ENCODE measurements at regions not wholly inside any gene's neighbourhood (a gene's known extent, or its start where the extent isn't known, plus 50 kb on each side); places are given as distances from the start of the nearest gene placed in this dataset.

DNA sequence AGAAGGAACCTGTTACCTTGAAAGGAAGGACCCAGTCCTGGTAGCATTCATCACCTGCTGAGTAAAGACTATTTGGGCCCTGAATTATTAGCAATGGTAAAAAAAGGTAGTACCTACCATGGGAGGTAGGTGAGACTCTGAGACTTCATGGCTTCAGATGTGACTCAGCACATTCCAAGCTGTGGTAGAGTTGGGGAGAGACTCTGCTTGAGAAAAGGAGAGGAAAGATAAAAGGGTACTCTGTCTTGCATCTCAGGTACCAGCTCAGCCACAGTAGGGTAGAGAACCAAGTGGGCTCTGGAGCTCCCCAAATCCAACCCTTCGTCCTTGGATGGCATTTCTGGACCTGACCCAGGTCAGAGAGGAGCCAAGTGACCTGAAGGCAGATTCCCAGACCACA, 430.4 kb downstream of the TBL1XR1 start:
- Histone ChIP-seq H3K9me3 (no peaks in the 10 kb centered on the region), H3K4me3 (no peak overlapping the region), H3K27ac (no peak overlapping the region), H3K36me3 (no peaks in the 10 kb centered on the region), H3K27me3 (no peaks in the 10 kb centered on the region), H3K4me1 (no peaks in the 10 kb centered on the region)
- no peak for DNase-seq
- in situ Hi-C loops (cut with MboI; ENCODE audit: low sequenced_read_pairs in 4 of 4), result no loop called here
- no peak for TF ChIP-seq POLR2A (IDR thresholded peaks at IDR 0.05)
- TF ChIP-seq, protein P1, sequence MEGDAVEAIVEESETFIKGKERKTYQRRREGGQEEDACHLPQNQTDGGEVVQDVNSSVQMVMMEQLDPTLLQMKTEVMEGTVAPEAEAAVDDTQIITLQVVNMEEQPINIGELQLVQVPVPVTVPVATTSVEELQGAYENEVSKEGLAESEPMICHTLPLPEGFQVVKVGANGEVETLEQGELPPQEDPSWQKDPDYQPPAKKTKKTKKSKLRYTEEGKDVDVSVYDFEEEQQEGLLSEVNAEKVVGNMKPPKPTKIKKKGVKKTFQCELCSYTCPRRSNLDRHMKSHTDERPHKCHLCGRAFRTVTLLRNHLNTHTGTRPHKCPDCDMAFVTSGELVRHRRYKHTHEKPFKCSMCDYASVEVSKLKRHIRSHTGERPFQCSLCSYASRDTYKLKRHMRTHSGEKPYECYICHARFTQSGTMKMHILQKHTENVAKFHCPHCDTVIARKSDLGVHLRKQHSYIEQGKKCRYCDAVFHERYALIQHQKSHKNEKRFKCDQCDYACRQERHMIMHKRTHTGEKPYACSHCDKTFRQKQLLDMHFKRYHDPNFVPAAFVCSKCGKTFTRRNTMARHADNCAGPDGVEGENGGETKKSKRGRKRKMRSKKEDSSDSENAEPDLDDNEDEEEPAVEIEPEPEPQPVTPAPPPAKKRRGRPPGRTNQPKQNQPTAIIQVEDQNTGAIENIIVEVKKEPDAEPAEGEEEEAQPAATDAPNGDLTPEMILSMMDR (IDR thresholded peaks at IDR 0.05 in 4 of 5, conservative IDR thresholded peaks at IDR 0.05 in 1 of 5), result no peak
- ATAC-seq, result no peak
- intact Hi-C loops (cut with DNase I; ENCODE audit: low total_unique reads), result no loop called here

DNA sequence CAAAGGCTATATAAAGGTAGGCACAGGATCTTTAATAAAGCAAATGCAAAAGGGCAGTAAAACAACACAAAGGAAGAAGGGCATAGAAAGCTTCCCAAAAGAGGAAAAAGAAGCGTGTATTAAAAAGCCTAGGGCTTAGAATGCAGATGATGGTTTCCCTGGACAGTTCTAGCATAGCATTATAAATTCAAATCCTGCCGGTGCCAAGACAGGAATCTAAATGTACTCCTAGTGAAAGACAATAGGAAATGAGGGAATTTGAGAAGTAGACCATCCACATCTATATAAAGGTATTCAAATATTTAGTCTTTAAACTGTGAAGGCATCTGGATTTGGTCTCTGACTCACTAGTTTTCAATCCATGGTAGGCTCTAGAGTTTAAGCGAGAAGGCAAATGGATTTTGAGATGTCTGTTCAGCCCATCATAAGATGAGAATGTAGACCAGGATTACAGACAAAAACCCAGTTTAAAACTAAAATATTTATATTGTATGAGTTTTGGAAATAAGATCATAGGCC, 431.8 kb downstream of the TBL1XR1 start:
- no peaks in the 10 kb centered on the region for H3K4me1 ChIP-seq
- ATAC-seq, result no peak
- no peak overlapping the region for H3K4me3 ChIP-seq
- DNase-seq, result no peak
- intact Hi-C loops (cut with DNase I; ENCODE audit: low total_unique reads), result no loop called here
- TF ChIP-seq POLR2A (IDR thresholded peaks at IDR 0.05), result no peak
- TF ChIP-seq, protein P1 (IDR thresholded peaks at IDR 0.05 in 4 of 5, conservative IDR thresholded peaks at IDR 0.05 in 1 of 5), result no peak
- H3K27ac ChIP-seq, result no peak overlapping the region
- H3K9me3 ChIP-seq, result no peaks in the 10 kb centered on the region
- H3K27me3 ChIP-seq, result no peaks in the 10 kb centered on the region
- H3K36me3 ChIP-seq, result no peaks in the 10 kb centered on the region
- in situ Hi-C loops (cut with MboI; ENCODE audit: low sequenced_read_pairs in 4 of 4), result no loop called here

DNA sequence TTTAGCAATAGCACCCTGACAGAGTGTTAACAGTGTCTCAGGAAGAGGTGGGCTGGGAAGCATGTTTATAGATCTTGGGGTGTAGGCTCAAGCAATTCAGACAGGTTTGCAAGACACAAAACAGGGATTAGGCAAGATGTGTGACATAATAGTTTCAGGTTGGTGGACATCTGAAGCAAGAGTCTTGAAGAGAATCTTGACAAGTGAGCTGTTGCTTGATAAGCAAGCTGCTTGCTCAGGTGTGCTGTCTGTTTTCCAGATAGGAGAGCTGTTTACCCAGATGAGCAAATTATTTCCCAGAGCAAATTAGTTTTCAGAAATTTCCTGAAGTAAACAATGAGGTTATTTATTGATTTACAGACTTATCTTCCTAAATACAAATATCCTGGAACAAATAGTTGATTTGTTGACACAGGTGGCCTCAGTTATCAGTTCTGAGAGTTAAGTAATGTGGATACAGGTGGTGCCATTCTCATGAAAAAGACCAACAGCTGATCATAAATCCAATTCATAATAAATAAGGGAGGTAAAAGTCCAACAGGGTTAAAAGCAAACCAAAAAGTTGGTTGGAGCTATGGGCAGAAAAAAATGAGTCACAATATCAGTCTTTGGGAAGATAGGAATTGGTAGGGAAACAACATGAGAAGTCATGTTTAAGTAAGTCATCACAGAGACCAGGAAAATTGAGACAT, 437.3 kb downstream of the TBL1XR1 start:
- Histone ChIP-seq H3K27ac (no peak overlapping the region), H3K4me1 (no peaks in the 10 kb centered on the region), H3K36me3 (no peaks in the 10 kb centered on the region), H3K4me3 (no peak overlapping the region), H3K27me3 (no peaks in the 10 kb centered on the region), H3K9me3 (no peaks in the 10 kb centered on the region)
- ATAC-seq (no peak), DNase-seq (no peak)
- no peak for TF ChIP-seq POLR2A (IDR thresholded peaks at IDR 0.05)
- TF ChIP-seq, protein P1 (IDR thresholded peaks at IDR 0.05 in 4 of 5, conservative IDR thresholded peaks at IDR 0.05 in 1 of 5), result no peak
- intact Hi-C loops (cut with DNase I; ENCODE audit: low total_unique reads), result no loop called here
- in situ Hi-C loops (cut with MboI; ENCODE audit: low sequenced_read_pairs in 4 of 4), result no loop called here

DNA sequence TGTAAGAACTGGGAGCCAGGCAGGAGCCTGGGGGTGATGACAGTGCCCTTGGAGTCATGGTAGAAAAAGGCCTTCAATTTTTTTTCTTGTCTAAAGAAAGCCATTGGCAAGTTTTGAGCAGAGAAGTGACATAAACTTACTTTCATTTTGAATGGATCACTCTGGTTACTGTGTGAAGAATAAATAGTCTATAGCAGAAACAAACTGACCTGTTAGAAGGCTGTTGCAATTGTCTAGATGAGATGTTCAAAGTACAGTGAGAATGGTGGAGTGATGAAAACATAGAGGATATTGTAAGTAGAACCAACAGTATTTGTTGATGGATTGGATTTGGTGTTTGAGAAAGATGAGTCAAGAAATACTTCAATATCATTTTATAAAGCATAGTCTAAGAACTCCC, 439.9 kb downstream of the TBL1XR1 start:
- TF ChIP-seq, protein P1 (IDR thresholded peaks at IDR 0.05 in 4 of 5, conservative IDR thresholded peaks at IDR 0.05 in 1 of 5), result no peak
- no peak for TF ChIP-seq POLR2A (IDR thresholded peaks at IDR 0.05)
- DNase-seq, result no peak
- intact Hi-C loops (cut with DNase I; ENCODE audit: low total_unique reads), result no loop called here
- ATAC-seq, result no peak
- Histone ChIP-seq H3K27ac (no peak overlapping the region), H3K27me3 (no peaks in the 10 kb centered on the region), H3K9me3 (no peaks in the 10 kb centered on the region), H3K4me3 (no peak overlapping the region), H3K4me1 (no peaks in the 10 kb centered on the region), H3K36me3 (no peaks in the 10 kb centered on the region)
- in situ Hi-C loops (cut with MboI; ENCODE audit: low sequenced_read_pairs in 4 of 4), result no loop called here

DNA sequence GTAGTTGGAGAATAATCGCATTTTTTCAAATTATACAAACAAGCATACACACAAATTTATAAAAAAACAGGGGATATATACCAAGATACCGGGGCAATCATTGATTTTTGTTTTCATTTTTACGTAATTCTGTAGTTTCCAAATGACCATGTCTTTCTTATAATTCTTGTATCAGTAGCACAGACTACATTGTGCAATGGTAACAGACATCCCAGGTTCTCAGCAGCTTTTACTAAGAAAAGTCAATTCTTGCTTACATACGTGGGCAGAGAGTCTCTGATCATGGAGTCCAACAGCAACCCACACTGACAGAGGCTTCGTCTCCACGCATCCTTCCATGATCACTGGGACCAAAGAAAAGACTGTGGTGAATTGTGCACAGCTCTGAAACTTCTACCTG, 441.3 kb downstream of the TBL1XR1 start:
- intact Hi-C loops (cut with DNase I; ENCODE audit: low total_unique reads), result no loop called here

More for the DNA sequence above, 441.3 kb downstream of the TBL1XR1 start:
- H3K27me3 ChIP-seq, result no peaks in the 10 kb centered on the region
- no peak for TF ChIP-seq POLR2A (IDR thresholded peaks at IDR 0.05)
- TF ChIP-seq, protein P1 (IDR thresholded peaks at IDR 0.05 in 4 of 5, conservative IDR thresholded peaks at IDR 0.05 in 1 of 5), result no peak
- no peaks in the 10 kb centered on the region for H3K9me3 ChIP-seq
- in situ Hi-C loops (cut with MboI; ENCODE audit: low sequenced_read_pairs in 4 of 4), result no loop called here
- H3K27ac ChIP-seq, result no peak overlapping the region
- no peaks in the 10 kb centered on the region for H3K4me1 ChIP-seq
- no peaks in the 10 kb centered on the region for H3K36me3 ChIP-seq
- ATAC-seq (no peak), DNase-seq (no peak)
- H3K4me3 ChIP-seq, result no peak overlapping the region

All from gastrocnemius medialis (tissue), 4 donors.